GM21717 (cell line): ENCODE measurements at regions not wholly inside any gene's neighbourhood (a gene's known extent, or its start where the extent isn't known, plus 50 kb on each side); places are given as distances from the start of the nearest gene placed in this dataset.

Experiments
- ATAC-seq: cut with Tn5 transposase; IDR thresholded peaks from one replicate; pipeline ENCODE4 v1.9.1; 2021; ENCODE audit warnings: mild to moderate bottlenecking, moderate library complexity; ENCODE audit not compliant: unreplicated experiment

GRCh38 chr10:24006741-24007140 lies 202.2 kb upstream of the KIAA1217 start:
- ATAC-seq = no peak

- ATAC-seq = no peak
These were observed 201.6 kb upstream of the KIAA1217 start for GRCh38 chr10:24007359-24007758.

GRCh38 chr10:24008164-24009091 lies 200.5 kb upstream of the KIAA1217 start:
- ATAC-seq = no peak

GRCh38 chr10:24009115-24009514 lies 199.8 kb upstream of the KIAA1217 start:
- no peak for ATAC-seq

- ATAC-seq = no peak
These were observed 199.2 kb upstream of the KIAA1217 start for GRCh38 chr10:24009736-24010135.

- no peak for ATAC-seq
These were observed 198.4 kb upstream of the KIAA1217 start for GRCh38 chr10:24010436-24010970.

- ATAC-seq = no peak
These were observed 196.6 kb upstream of the KIAA1217 start for GRCh38 chr10:24012249-24012803.

- no peak for ATAC-seq
These were observed 181.8 kb upstream of the KIAA1217 start for GRCh38 chr10:24027107-24027506.

- no peak for ATAC-seq
These were observed 174.4 kb upstream of the KIAA1217 start for GRCh38 chr10:24034571-24034970.

- ATAC-seq = no peak
These were observed 173.2 kb upstream of the KIAA1217 start for GRCh38 chr10:24035761-24036160.

GRCh38 chr10:24039315-24039714 lies 169.6 kb upstream of the KIAA1217 start:
- no peak for ATAC-seq

GRCh38 chr10:24039897-24040296 lies 169.0 kb upstream of the KIAA1217 start:
- no peak for ATAC-seq

GRCh38 chr10:24041034-24041433 lies 167.9 kb upstream of the KIAA1217 start:
- ATAC-seq = no peak

GRCh38 chr10:24041834-24042233 lies 167.1 kb upstream of the KIAA1217 start:
- ATAC-seq = no peak

- ATAC-seq = no peak
These were observed 166.1 kb upstream of the KIAA1217 start for GRCh38 chr10:24042884-24043283.

- no peak for ATAC-seq
These were observed 162.9 kb upstream of the KIAA1217 start for GRCh38 chr10:24046060-24046459.

- no peak for ATAC-seq
These were observed 161.8 kb upstream of the KIAA1217 start for GRCh38 chr10:24047176-24047575.

GRCh38 chr10:24054421-24054820 lies 154.5 kb upstream of the KIAA1217 start:
- ATAC-seq = no peak

GRCh38 chr10:24080207-24080606 lies 128.7 kb upstream of the KIAA1217 start:
- no peak for ATAC-seq

GRCh38 chr10:24086296-24087086 lies 122.4 kb upstream of the KIAA1217 start:
- no peak for ATAC-seq

- ATAC-seq = no peak
These were observed 117.7 kb upstream of the KIAA1217 start for GRCh38 chr10:24091256-24091655.
